HepG2 (cell line): ENCODE measurements at regions not wholly inside any gene's neighbourhood (a gene's known extent, or its start where the extent isn't known, plus 50 kb on each side); places are given as distances from the start of the nearest gene placed in this dataset.
A peak's percentile ranks its signal among the peaks of the same experiment; 100 is the strongest.

Experiments
- ARID5B ChIP-seq: IDR thresholded peaks from 2 replicates; pipeline ENCODE4 v1.4.0; 2020; ENCODE audit warnings: mild to moderate bottlenecking, missing genetic modification reagents
- HMG20A ChIP-seq: IDR thresholded peaks from 2 replicates; pipeline ENCODE4 v1.6.1; 2016; ENCODE audit warnings: borderline replicate concordance
- HNF4A ChIP-seq: sonication (generic); formaldehyde crosslinking; IDR thresholded peaks from 2 replicates; pipeline ENCODE4 v1.4.0; 2020; ENCODE audit warnings: missing genetic modification reagents
- HNF4G ChIP-seq, 2 experiments: sonication (generic) in 1 of 2; formaldehyde crosslinking in 1 of 2; IDR thresholded peaks; 2 replicates each; pipeline versions ENCODE4 v1.4.0 to v1.6.1; 2011 to 2020; ENCODE audit warnings: borderline replicate concordance in 2 of 2, low read depth in 2 of 2, mild to moderate bottlenecking in 2 of 2, low read length in 1 of 2, missing genetic modification reagents in 1 of 2, moderate library complexity in 1 of 2
- ISL2 ChIP-seq: sonication (generic); formaldehyde crosslinking; IDR thresholded peaks from 2 replicates; pipeline ENCODE4 v1.5.0; 2020; ENCODE audit warnings: missing genetic modification reagents
- JARID2 ChIP-seq: sonication (generic); formaldehyde crosslinking; IDR thresholded peaks from 2 replicates; pipeline ENCODE4 v1.8.1; 2023; ENCODE audit warnings: missing genetic modification reagents, inconsistent platforms; ENCODE audit not compliant: insufficient replicate concordance
- MIER3 ChIP-seq: IDR thresholded peaks from 2 replicates; pipeline ENCODE4 v1.6.1; 2016; ENCODE audit warnings: missing compliant biosample characterization, borderline replicate concordance
- NCOA2 ChIP-seq: sonication (generic); formaldehyde crosslinking; IDR thresholded peaks from 2 replicates; pipeline ENCODE4 v1.8.0; 2022; ENCODE audit warnings: inconsistent platforms
- NCOR1 ChIP-seq: fragments of 200-600 bp; sonication (generic); IDR thresholded peaks from 2 replicates; pipeline ENCODE4 v1.7.0; 2017; ENCODE audit warnings: antibody characterized with exemption, low read length, borderline replicate concordance
- NFKBIZ ChIP-seq: IDR thresholded peaks from 2 replicates; pipeline ENCODE4 v1.6.1; 2018; ENCODE audit warnings: missing genetic modification reagents, missing compliant biosample characterization
- PAXIP1 ChIP-seq: sonication (generic); formaldehyde crosslinking; conservative IDR thresholded peaks from 2 replicates; pipeline ENCODE4 v1.4.0; 2020; ENCODE audit warnings: mild to moderate bottlenecking, missing genetic modification reagents, moderate library complexity
- THAP11 ChIP-seq: IDR thresholded peaks from 2 replicates; pipeline ENCODE4 v1.6.1; 2016; ENCODE audit warnings: missing biosample characterization, missing genetic modification reagents
- ZBTB49 ChIP-seq: sonication (generic); formaldehyde crosslinking; IDR thresholded peaks from 2 replicates; pipeline ENCODE4 v1.4.0; 2020; ENCODE audit warnings: missing genetic modification reagents, borderline replicate concordance
- ZNF224 ChIP-seq: sonication (generic); formaldehyde crosslinking; IDR thresholded peaks from 2 replicates; pipeline ENCODE4 v1.5.0; 2020; ENCODE audit warnings: mild to moderate bottlenecking, missing genetic modification reagents
- ZNF24 ChIP-seq: fragments of 450-650 bp; IDR thresholded peaks from 2 replicates; pipeline ENCODE4 v1.6.1; 2017; ENCODE audit warnings: antibody characterized with exemption, mild to moderate bottlenecking
- ZNF264 ChIP-seq: sonication (generic); formaldehyde crosslinking; IDR thresholded peaks from 2 replicates; pipeline ENCODE4 v1.4.0; 2020; ENCODE audit warnings: missing genetic modification reagents
- ZNF331 ChIP-seq: sonication (generic); formaldehyde crosslinking; IDR thresholded peaks from 2 replicates; pipeline ENCODE4 v1.4.0; 2020; ENCODE audit warnings: missing genetic modification reagents
- ZNF441 ChIP-seq: sonication (generic); formaldehyde crosslinking; IDR thresholded peaks from 2 replicates; pipeline ENCODE4 v1.7.0; 2021; ENCODE audit warnings: missing genetic modification reagents, borderline replicate concordance
- ZNF572 ChIP-seq: sonication (generic); formaldehyde crosslinking; IDR thresholded peaks from 2 replicates; pipeline ENCODE4 v1.5.1; 2020; ENCODE audit warnings: mild to moderate bottlenecking, missing genetic modification reagents
- ZNF644 ChIP-seq: IDR thresholded peaks from 2 replicates; pipeline ENCODE4 v1.6.1; 2016; ENCODE audit warnings: low read depth
- ZNF724P ChIP-seq: sonication (generic); formaldehyde crosslinking; IDR thresholded peaks from 2 replicates; pipeline ENCODE4 v1.8.0; 2022; ENCODE audit warnings: missing genetic modification reagents, borderline replicate concordance
- ZNF775 ChIP-seq: sonication (generic); formaldehyde crosslinking; IDR thresholded peaks from 2 replicates; pipeline ENCODE4 v1.4.0; 2020; ENCODE audit warnings: missing genetic modification reagents, mild to moderate bottlenecking, moderate library complexity, borderline replicate concordance

GRCh38 chr3:110436209-110436608 lies 635.4 kb upstream of the NECTIN3 start (continued):
- TF ChIP-seq ZBTB49 (CRISPR knock-in tag) (no peak), THAP11 (CRISPR knock-in tag) (0 out of 2 replicates have a peak, but pooled peaks have one; percentile 14), ZNF724P (CRISPR knock-in tag) (no peak), HNF4A (CRISPR knock-in tag) (peak; percentile 82), NFKBIZ (CRISPR knock-in tag) (no peak), NCOR1 (peak; percentile 28; the same call in 1 of the 2 replicates), ZNF775 (CRISPR knock-in tag) (no peak), ISL2 (peak; percentile 47; the same call in 1 of the 2 replicates), PAXIP1 (CRISPR knock-in tag) (peak; percentile 56; the same call in 1 of the 2 replicates), ZNF572 (CRISPR knock-in tag) (no peak), ZNF224 (no peak), ZNF441 (CRISPR knock-in tag) (no peak), JARID2 (CRISPR knock-in tag) (no peak), NCOA2 (CRISPR knock-in tag) (peak; percentile 37; the same call in 1 of the 2 replicates), ZNF264 (CRISPR knock-in tag) (no peak), ZNF331 (CRISPR knock-in tag) (no peak), HNF4G (IDR thresholded peaks at IDR 0.05; ENCODE audit: borderline replicate concordance, low read depth, low read length) (peak; percentile 62), HNF4G (CRISPR knock-in tag; IDR thresholded peaks at IDR 0.05; ENCODE audit: borderline replicate concordance, low read depth) (no peak), HMG20A (CRISPR knock-in tag) (peak; percentile 57; the same call in 1 of the 2 replicates), MIER3 (CRISPR knock-in tag) (no peak), ZNF24 (no peak), ZNF644 (CRISPR knock-in tag) (no peak), ARID5B (CRISPR knock-in tag) (peak; percentile 80)
